NCI-H226 (cell line): ENCODE measurements at regions not wholly inside any gene's neighbourhood (a gene's known extent, or its start where the extent isn't known, plus 50 kb on each side); places are given as distances from the start of the nearest gene placed in this dataset.
"Not testable (repeated sequence)": the region's sequence is repeated elsewhere in the genome, so short reads cannot be mapped to it uniquely, and the experiment has no call there.

Experiments
- DNase-seq: peaks from one replicate; pipeline ENCODE4 v3.0.0-alpha.2; 2015

DNA sequence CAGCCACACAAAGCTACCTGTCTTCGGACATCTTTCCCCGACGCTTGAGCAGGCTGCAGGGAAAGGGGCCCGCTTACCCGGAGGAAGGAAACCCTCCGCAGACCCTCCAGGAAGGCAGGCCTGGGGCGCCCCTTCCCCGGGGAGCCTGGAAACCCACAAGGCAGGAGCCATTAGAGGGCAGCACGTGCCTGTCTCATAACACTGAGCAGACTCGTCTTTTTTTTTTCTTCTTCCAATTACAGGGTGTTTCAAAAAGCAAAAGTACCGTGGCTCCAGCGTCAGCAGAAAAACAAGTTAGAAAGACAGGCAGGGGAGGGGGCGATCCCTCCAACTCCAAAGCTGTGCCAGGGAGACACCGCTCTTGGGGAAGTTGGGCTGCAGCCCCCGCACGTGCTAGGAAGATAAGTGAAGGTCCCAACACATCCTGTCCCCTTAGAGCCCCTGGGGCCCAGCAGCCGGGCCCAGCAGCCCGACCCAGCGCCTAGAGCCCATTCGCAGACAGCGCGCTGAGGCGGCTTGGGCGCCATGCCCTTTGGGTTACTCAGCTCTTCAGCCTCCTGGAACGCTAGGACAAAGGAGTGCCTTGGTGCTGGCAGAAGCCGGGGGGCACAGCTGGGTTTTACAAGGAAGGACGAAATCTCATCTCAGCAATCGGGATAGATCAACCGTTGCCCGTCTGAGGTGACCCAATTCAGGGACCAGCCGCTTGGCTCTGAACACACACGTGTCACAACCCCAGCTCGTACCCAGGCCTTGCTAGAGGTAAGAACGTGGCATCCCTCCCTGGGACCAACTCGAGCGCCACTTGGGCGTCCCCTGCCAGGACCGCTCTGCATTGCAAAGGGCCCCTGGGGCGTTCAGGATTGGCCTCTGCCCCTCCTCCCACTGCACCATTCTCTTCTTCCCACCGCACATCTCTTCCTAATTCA lies 136.3 kb downstream of the LY86 start:
- no peak for DNase-seq

GRCh38 chr6:6725468-6726209 lies 137.1 kb downstream of the LY86 start:
- no peak for DNase-seq

DNA sequence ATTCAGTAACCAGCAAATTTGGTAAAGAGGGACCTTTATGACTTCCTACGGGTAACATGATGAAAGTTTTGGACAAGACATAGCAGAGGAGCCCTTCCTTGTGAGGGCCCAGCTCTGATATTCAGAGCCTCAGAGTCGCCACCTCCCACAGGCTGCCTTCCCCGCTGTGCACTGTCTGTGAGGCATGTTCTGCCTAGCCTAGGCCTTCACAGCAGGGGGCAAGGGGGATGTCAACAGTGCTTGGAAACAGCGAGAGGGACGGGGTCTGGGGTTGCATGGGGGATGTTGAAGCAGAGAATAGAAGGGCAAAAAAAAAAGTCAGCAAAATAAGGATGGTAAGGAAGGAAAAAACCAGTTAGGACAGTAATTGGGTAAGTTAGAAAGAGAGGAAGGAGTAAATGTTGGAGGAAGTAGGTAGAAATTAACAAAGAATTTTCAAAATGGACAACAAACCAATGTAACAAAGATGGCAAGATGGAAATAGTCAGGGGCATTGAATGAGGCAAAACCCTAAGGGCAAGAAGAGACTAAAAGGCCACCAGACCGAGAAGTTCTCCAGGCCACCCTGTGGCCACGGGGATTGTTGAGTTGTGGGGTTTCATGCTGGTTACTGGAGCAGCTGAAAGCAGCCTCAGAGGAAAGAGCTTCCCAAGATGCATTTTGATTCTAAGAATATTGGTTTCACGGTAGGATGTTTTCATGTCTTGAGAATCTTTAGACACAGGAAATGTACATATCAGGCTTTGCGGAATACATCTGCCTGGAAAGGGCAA lies 139.8 kb downstream of the LY86 start:
- no peak for DNase-seq

DNA sequence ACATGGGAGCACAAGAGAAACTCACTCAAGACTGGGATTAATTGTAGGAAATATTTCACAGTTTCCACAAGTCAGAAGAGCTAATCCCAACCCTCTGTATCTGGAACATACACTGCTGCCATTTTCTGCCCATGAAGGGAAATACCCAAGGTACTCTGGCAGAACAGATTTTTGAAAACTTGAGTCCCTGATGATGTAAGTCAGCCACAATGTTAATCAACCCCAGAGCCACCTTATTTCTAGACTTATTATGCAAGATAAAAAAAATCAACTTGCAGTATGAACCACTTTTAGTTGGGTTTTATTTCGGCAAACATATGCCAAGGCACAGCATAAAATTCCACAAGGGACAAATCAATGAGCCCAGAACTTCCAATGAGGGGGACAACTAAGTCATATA lies 141.5 kb downstream of the LY86 start:
- no peak for DNase-seq

GRCh38 chr6:6730831-6731230 lies 142.3 kb downstream of the LY86 start:
- peak; percentile 71 for DNase-seq

DNA sequence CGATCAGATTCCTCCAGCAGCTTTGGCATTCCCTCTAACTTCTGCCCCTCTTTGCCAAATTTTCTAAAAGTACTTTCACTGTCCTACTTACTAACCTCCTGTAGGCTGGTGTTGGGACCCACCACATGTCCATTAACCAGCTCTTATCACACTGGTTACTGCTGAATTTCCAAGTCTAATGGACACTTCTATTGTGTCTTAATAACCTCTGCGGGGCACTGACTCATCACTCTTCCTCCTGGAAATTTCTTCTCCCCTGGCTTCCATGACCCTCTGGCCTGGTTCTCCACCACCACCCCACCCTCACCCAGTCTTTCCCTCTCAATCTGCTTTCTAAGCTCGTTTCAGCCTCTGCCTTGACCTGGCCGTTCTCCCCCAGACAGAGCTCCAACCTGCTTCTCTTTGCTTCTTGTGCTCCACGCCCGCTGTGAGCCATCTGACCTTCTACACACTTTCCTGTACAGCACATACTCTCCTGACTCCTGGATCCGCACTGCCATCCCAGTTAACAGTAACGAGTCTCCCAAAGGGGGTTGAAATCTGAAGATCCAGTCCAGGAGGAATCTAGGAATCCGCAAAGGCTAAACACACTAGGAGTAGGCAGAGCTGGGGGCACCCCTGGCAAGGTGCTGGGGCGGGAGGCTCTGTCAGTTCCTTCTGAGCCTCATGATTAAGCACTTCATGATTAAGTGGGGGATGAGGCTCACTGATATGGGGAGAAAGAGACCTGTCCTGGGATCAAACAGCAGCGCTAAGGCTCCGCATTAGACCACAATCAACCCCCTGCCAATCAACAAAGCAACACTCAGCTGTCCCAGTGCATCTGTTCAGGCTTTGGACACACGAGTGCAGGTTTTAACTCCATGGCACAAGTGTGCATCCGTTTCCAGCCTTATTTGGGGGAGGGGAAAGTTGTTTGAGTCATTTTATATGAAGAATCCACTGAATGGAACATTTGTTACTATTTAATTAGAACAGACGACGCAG lies 146.3 kb downstream of the LY86 start:
- DNase-seq, result no peak

DNA sequence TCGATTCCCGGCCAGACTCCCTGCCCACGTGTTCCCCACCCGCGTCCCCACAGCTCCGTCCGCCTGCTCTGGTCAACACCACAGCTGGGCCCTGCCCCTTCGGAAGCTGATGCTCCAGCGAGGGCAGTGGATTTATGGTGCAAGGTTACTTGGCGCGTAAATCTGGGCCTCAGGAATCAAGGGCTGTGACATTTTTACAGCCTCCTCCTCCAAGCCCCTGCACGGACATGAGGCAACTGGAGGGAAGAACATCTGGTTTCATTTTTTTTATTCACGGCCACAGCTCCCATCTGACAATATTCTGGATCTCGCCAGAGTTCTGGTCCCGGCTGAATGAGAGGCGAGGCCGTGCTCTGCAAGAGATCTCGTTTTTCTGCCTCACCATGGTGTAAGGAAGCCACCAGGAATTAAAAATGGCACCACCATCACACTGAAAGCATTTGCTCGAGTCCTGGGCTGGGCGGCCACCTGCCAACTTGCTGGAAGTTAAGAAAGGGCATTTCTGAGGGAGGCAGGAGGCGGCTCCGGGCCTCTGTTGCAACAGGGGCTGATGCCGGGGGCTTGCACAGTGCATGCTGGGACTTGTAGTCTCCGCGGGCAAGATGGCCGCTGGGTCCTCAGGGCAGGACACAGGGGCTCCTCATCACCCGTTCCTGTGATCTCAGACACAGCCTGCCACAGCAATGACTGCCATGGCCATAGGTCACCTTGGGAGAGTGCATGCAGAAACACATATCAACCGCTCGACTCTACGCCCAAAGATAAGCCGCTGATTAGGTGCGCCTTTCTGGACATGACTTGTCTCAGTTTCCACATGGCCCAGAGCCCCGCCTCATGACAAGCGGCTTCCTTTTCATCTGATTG lies 148.5 kb downstream of the LY86 start:
- no peak for DNase-seq

GRCh38 chr6:6737671-6738070 lies 149.2 kb downstream of the LY86 start:
- DNase-seq, result no peak

- no peak for DNase-seq
Measured at GRCh38 chr6:6738108-6738507, 149.6 kb downstream of the LY86 start.

- no peak for DNase-seq
Measured at GRCh38 chr6:6738922-6739716, 150.6 kb downstream of the LY86 start.

- DNase-seq, result no peak
Measured at GRCh38 chr6:6740595-6740994, 152.1 kb downstream of the LY86 start.

DNA sequence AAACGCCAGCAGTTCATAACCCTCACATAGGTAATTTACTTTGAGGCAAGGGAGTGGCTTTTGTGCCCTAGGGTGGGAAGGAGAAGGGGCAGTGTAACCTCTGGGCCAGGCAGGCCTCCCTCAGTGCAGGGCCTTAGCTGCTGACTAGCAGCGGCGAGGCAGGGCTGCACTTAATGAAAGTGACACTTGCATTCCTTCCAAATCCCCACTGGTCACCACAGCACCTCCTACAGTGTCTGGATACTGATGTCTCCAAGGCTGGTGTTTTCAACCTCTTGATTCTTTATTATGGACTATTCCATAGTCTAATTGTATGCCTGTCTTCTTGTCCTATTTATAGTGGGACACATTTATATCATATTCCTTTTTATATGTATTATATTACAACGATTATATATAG lies 152.7 kb downstream of the LY86 start:
- no peak for DNase-seq

- DNase-seq, result no peak
Measured at GRCh38 chr6:6742535-6742934, 154.0 kb downstream of the LY86 start.

DNA sequence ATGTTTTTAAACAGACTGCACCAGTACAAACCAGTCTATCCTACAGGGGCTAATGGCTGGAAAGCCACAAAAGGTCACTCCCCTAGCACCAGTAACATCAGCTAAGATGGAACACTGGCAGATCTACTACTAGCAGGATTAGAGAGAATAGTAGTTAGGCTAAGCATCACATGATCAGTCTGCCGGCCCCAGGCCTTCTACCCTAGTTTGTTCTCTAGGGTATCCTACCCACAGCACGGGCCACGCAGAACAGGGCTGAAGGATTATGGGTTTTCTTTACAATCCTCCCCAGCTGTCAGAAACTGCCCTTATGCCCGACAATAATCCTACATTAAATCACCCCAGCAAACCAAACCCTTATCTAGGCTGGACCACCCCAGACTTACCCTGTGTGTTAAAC lies 156.0 kb downstream of the LY86 start:
- no peak for DNase-seq

DNA sequence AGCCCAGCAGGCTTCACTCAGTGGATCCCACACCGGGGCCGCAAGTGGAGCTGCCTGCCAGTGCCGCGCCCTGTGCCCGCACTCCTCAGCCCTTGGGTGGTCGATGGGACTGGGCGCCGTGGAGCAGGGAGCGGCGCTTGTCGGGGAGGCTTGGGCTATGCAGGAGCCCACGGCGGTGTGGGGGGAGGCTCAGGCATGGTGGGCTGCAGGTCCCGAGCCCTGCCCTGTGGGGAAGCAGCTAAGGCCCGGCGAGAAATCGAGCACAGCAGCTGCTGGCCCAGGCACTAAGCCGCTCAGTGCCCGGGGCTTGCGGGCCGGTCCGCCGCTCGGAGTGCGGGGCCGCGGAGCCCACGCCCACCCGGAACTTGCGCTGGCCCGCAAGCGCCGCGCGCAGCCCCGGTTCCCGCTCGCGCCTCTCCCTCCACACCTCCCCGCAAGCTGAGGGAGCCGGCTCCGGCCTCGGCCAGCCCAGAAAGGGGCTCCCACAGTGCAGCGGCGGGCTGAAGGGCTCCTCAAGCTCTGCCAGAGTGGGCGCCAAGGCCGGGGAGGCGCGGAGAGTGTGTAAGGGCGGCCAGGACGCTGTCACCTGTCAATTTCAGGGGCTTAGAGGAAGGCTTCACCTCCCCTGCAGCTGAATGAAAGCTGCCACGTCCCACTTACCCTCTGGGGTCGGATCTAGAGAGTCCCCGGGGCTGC lies 157.3 kb downstream of the LY86 start:
- not testable (repeated sequence) for DNase-seq

DNA sequence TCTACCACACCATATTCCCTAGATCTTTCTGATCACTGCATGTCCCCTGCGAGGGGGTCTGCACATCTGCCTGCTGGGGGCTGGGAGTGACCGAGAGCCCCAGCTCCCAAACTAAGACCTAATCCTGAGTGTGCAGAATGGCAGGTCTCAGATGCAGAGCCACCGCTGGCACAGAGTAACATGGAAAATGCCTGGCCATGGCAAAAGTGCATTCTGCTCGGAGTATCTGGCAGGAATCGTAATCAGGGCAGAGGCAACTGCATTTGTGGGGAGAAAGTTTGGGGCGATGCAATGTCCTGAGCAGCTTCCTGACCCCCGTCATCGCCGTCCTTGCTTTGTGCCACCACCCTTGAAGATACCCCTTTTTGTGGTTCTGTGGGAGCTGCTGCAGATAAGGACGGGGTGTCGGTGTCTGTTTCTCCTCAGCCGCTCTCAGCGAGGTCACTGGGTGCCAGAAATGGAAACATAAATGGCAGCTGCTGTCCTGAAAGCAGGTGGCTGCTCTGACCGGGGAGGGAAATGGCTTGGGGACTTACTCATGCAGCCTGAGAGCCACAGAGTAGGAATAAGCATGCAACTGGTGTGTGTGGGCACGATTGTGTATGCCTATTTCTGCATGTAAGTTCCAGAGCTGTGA lies 157.9 kb downstream of the LY86 start:
- DNase-seq, result no peak

GRCh38 chr6:6746970-6747338 lies 158.4 kb downstream of the LY86 start:
- no peak for DNase-seq

- DNase-seq, result no peak
Measured at GRCh38 chr6:6747371-6747770, 158.9 kb downstream of the LY86 start.

DNA sequence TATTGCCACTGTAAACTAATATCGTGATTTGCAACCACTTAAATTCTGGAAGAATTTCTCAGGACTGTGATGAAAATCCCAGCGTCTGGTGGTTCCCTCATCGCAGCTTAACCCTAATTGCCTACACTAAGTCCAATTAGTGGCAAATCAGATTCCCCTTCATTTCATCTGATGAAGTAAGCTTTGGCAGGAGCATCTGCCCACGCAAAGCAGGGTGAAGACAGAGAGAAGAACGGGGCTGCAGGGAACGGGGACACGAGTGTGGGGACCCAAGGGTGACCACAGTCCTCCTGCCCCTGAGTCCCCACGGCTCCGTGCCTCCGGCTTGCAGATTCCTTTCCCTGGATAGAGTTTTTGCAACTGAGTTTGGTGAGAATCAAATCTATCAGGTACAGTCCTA lies 159.5 kb downstream of the LY86 start:
- DNase-seq, result no peak
